ENCODE measurements at regions not wholly inside any gene's neighbourhood (a gene's known extent, or its start where the extent isn't known, plus 50 kb on each side); places are given as distances from the start of the nearest gene placed in this dataset.
"Not testable (repeated sequence)": the region's sequence is repeated elsewhere in the genome, so short reads cannot be mapped to it uniquely, and the experiment has no call there.

- Histone ChIP-seq H3K4me3 (no peak overlapping the region), H3K4me1 (replicated peaks in 1 of 2) (no peaks in the 10 kb centered on the region), H3K9me3 (replicated peaks in 1 of 3) (no peaks in the 10 kb centered on the region), H3K27ac (no peak overlapping the region), H3K36me3 (replicated peaks in 1 of 2) (no peaks in the 10 kb centered on the region), H3K27me3 (no peaks in the 10 kb centered on the region)
- TF ChIP-seq POLR2A (IDR thresholded peaks at IDR 0.05) (no peak), CTCF (IDR thresholded peaks at IDR 0.05) (no peak)
- intact Hi-C loops (cut with DNase I): no loop called here
- no peak for DNase-seq
- WGBS, 4 donors: 62 to 76% (median 69%) methylated on average over 3 of the region's 3 CpGs
These were observed 417.0 kb upstream of the SLC35B3 start for GRCh38 chr6:8852332-8852731.

GRCh38 chr6:8846680-8847079, 411.3 kb upstream of the SLC35B3 start:
- 77 to 93% (median 83%) methylated on average over 6 of the region's 6 CpGs for WGBS, 4 donors
- DNase-seq; intact Hi-C loops (cut with DNase I); H3K9me3 ChIP-seq (replicated peaks in 1 of 3); H3K27ac ChIP-seq; H3K4me1 ChIP-seq (replicated peaks in 1 of 2); H3K4me3 ChIP-seq; H3K36me3 ChIP-seq (replicated peaks in 1 of 2); H3K27me3 ChIP-seq: not testable (repeated sequence)

- no peak overlapping the region for H3K27ac ChIP-seq
- H3K9me3 ChIP-seq (replicated peaks in 1 of 3): no peaks in the 10 kb centered on the region
- no peak for TF ChIP-seq CTCF (IDR thresholded peaks at IDR 0.05)
- TF ChIP-seq POLR2A (IDR thresholded peaks at IDR 0.05): no peak
- 69 to 82% (median 79%) methylated on average over 5 of the region's 5 CpGs for WGBS, 4 donors
- H3K27me3 ChIP-seq: no peaks in the 10 kb centered on the region
- intact Hi-C loops (cut with DNase I): no loop called here
- no peaks in the 10 kb centered on the region for H3K4me1 ChIP-seq (replicated peaks in 1 of 2)
- H3K36me3 ChIP-seq (replicated peaks in 1 of 2): no peaks in the 10 kb centered on the region
- no peak for DNase-seq
- no peak overlapping the region for H3K4me3 ChIP-seq
These were observed 410.3 kb upstream of the SLC35B3 start for GRCh38 chr6:8845690-8846089.

- H3K36me3 ChIP-seq (replicated peaks in 1 of 2): no peaks in the 10 kb centered on the region
- no peak for DNase-seq
- no peaks in the 10 kb centered on the region for H3K9me3 ChIP-seq (replicated peaks in 1 of 3)
- H3K27ac ChIP-seq: no peak overlapping the region
- no peaks in the 10 kb centered on the region for H3K27me3 ChIP-seq
- no peaks in the 10 kb centered on the region for H3K4me1 ChIP-seq (replicated peaks in 1 of 2)
- no peak for TF ChIP-seq POLR2A (IDR thresholded peaks at IDR 0.05)
- H3K4me3 ChIP-seq: no peak overlapping the region
- intact Hi-C loops (cut with DNase I): no loop called here
These were observed 409.6 kb upstream of the SLC35B3 start for GRCh38 chr6:8844968-8845367.

- no peak overlapping the region for H3K4me3 ChIP-seq
- no peak overlapping the region for H3K27ac ChIP-seq
- H3K27me3 ChIP-seq: no peaks in the 10 kb centered on the region
These were observed 404.3 kb upstream of the SLC35B3 start for GRCh38 chr6:8839626-8840025.

More at GRCh38 chr6:8839626-8840025, 404.3 kb upstream of the SLC35B3 start:
- DNase-seq: no peak
- TF ChIP-seq POLR2A (IDR thresholded peaks at IDR 0.05) (no peak), CTCF (IDR thresholded peaks at IDR 0.05) (no peak)
- no peaks in the 10 kb centered on the region for H3K36me3 ChIP-seq (replicated peaks in 1 of 2)
- no peaks in the 10 kb centered on the region for H3K9me3 ChIP-seq (replicated peaks in 1 of 3)
- H3K4me1 ChIP-seq (replicated peaks in 1 of 2): no peaks in the 10 kb centered on the region
- WGBS, 4 donors: 70 to 79% (median 74%) methylated on average over 7 of the region's 7 CpGs
- intact Hi-C loops (cut with DNase I): no loop called here
